H1 (cell line): ENCODE measurements at regions not wholly inside any gene's neighbourhood (a gene's known extent, or its start where the extent isn't known, plus 50 kb on each side); places are given as distances from the start of the nearest gene placed in this dataset.

Source experiments
- CTCF ChIA-PET: fragments of 300-600 bp; sonication (Branson Sonifier 250); formaldehyde crosslinking; loops from one replicate; lab custom pipeline; 2021; ENCODE audit not compliant: partially characterized antibody; lab: Charles Lee
- POLR2A ChIA-PET: fragments of 300-600 bp; sonication (Branson Sonifier 250); formaldehyde crosslinking; loops from one replicate; lab custom pipeline; 2021; ENCODE audit warnings: inconsistent platforms; ENCODE audit not compliant: partially characterized antibody; lab: Charles Lee
- DNase-seq, 2 experiments: peaks; one replicate each; pipeline versions ENCODE4 v3.0.0 to v3.0.0-alpha.2; 2010 to 2022; ENCODE audit warnings: low spot score in 2 of 2, low read depth in 1 of 2, mixed read lengths in 1 of 2
- FAIRE-seq: peaks from 2 replicates; lab custom pipeline; 2011; peaks lifted over from hg19 to GRCh38; lab: Jason Lieb, UNC
- H2AFZ ChIP-seq: 2 replicates; pipeline ENCODE4 v1.8.1; 2012; ENCODE audit warnings: low read length, inconsistent platforms
- H2AK5ac ChIP-seq: 2 replicates; pipeline ENCODE4 v1.6.1; 2013; ENCODE audit warnings: low read depth, low read length
- H2BK120ac ChIP-seq: replicated peaks from 2 replicates; pipeline ENCODE3; 2013; ENCODE audit warnings: low read depth, low read length, inconsistent platforms
- H2BK12ac ChIP-seq: 2 replicates; pipeline ENCODE4 v1.6.1; 2013; ENCODE audit warnings: low read depth, low read length
- H2BK15ac ChIP-seq: 2 replicates; pipeline ENCODE4 v1.6.1; 2013; ENCODE audit warnings: low read length
- H2BK20ac ChIP-seq: 2 replicates; pipeline ENCODE4 v1.6.1; 2013; ENCODE audit warnings: low read length
- H2BK5ac ChIP-seq: 2 replicates; pipeline ENCODE4 v1.6.1; 2013; ENCODE audit warnings: low read depth, low read length
- H3K14ac ChIP-seq: 2 replicates; pipeline ENCODE4 v1.6.1; 2013; ENCODE audit warnings: inconsistent platforms; ENCODE audit not compliant: insufficient read length
- H3K18ac ChIP-seq: 2 replicates; pipeline ENCODE4 v1.6.1; 2013; ENCODE audit warnings: low read length; ENCODE audit errors: extremely low read depth
- H3K23ac ChIP-seq: 2 replicates; pipeline ENCODE4 v1.6.1; 2013; ENCODE audit warnings: inconsistent platforms; ENCODE audit not compliant: insufficient read length
- H3K23me2 ChIP-seq: 2 replicates; pipeline ENCODE4 v1.6.1; 2013; ENCODE audit warnings: low read depth, low read length
- H3K27ac ChIP-seq: 2 replicates; pipeline ENCODE4 v1.6.1; 2011; ENCODE audit warnings: low read depth, low read length, inconsistent platforms
- H3K27me3 ChIP-seq, 4 experiments: replicated peaks in 1 of 4; 1 replicate in 1 of 4; 2 replicates in 3 of 4; pipeline versions ENCODE4 v1.6.1 to v1.8.1; 2011 to 2013; ENCODE audit warnings: low read length in 3 of 4, mild to moderate bottlenecking in 3 of 4, inconsistent platforms in 2 of 4, mixed read lengths in 2 of 4, moderate library complexity in 1 of 4; ENCODE audit not compliant: control insufficient read depth in 3 of 4, insufficient read depth in 3 of 4; ENCODE audit errors: extremely low read depth in 1 of 4
- H3K36me3 ChIP-seq, 4 experiments: 2 replicates each; pipeline versions ENCODE4 v1.6.1 to v1.8.1; 2011 to 2013; ENCODE audit warnings: mild to moderate bottlenecking in 4 of 4, low read length in 3 of 4, moderate library complexity in 2 of 4, control low read depth in 1 of 4, inconsistent platforms in 1 of 4; ENCODE audit not compliant: insufficient read depth in 4 of 4, control insufficient read depth in 2 of 4
- H3K4ac ChIP-seq: replicated peaks from 2 replicates; pipeline ENCODE3; 2013; ENCODE audit warnings: low read length, low read depth, mixed read lengths, inconsistent platforms; ENCODE audit not compliant: insufficient read length
- H3K4me1 ChIP-seq, 4 experiments: replicated peaks in 1 of 4; 1 replicate in 1 of 4; 2 replicates in 3 of 4; pipeline versions ENCODE4 v1.6.1 to v1.8.1; 2011 to 2013; ENCODE audit warnings: low read length in 3 of 4, inconsistent platforms in 2 of 4, mixed read lengths in 1 of 4; ENCODE audit not compliant: insufficient read depth in 4 of 4, control insufficient read depth in 3 of 4
- H3K4me2 ChIP-seq, 2 experiments: 2 replicates each; pipeline versions ENCODE4 v1.6.1 to v1.8.1; 2011 to 2013; ENCODE audit warnings: low read depth in 2 of 2, low read length in 2 of 2, control low read depth in 1 of 2, inconsistent platforms in 1 of 2, mild to moderate bottlenecking in 1 of 2; ENCODE audit not compliant: insufficient read depth in 1 of 2
- H3K4me3 ChIP-seq, 4 experiments: fragments of 200-600, 300-600 bp in 1 of 4; sonication (generic), shearing (Covaris generic), sonication (Bioruptor Twin) in 1 of 4; 2 replicates each; pipeline versions ENCODE4 v1.5.1 to v1.8.1; 2011 to 2016; ENCODE audit warnings: low read length in 4 of 4, low read depth in 3 of 4, control low read depth in 2 of 4, inconsistent platforms in 2 of 4, mild to moderate bottlenecking in 2 of 4, mixed read lengths in 1 of 4, moderate library complexity in 1 of 4; ENCODE audit not compliant: insufficient read depth in 2 of 4; ENCODE audit errors: extremely low read depth in 1 of 4
- H3K56ac ChIP-seq: replicated peaks from 2 replicates; pipeline ENCODE3; 2013; ENCODE audit warnings: low read depth, mild to moderate bottlenecking, mixed read lengths, low read length, inconsistent platforms; ENCODE audit not compliant: insufficient read length
- H3K79me1 ChIP-seq: 2 replicates; pipeline ENCODE4 v1.6.1; 2013; ENCODE audit warnings: low read depth, low read length, control low read depth
- H3K79me2 ChIP-seq, 2 experiments: 2 replicates each; pipeline versions ENCODE4 v1.6.1 to v1.8.1; 2012 to 2013; ENCODE audit warnings: low read length in 2 of 2, mild to moderate bottlenecking in 2 of 2, inconsistent platforms in 1 of 2; ENCODE audit not compliant: insufficient read depth in 2 of 2, control insufficient read depth in 1 of 2
- H3K9ac ChIP-seq, 4 experiments: replicated peaks in 1 of 4; 1 replicate in 1 of 4; 2 replicates in 3 of 4; pipeline versions ENCODE4 v1.6.1 to v1.8.1; 2011 to 2013; ENCODE audit warnings: low read depth in 3 of 4, low read length in 3 of 4, control low read depth in 2 of 4, mild to moderate bottlenecking in 2 of 4, moderate library complexity in 2 of 4, inconsistent platforms in 1 of 4; ENCODE audit errors: extremely low read depth in 1 of 4
- H3K9me3 ChIP-seq, 2 experiments: 2 replicates each; pipeline versions ENCODE4 v1.6.1 to v1.8.1; 2012 to 2013; ENCODE audit warnings: mild to moderate bottlenecking in 2 of 2, moderate library complexity in 2 of 2, control low read depth in 1 of 2, inconsistent platforms in 1 of 2, low read depth in 1 of 2, low read length in 1 of 2, mixed read lengths in 1 of 2; ENCODE audit not compliant: insufficient read depth in 2 of 2
- H4K20me1 ChIP-seq, 2 experiments: replicated peaks in 1 of 2; 2 replicates each; pipeline versions ENCODE3 to v1.8.1; 2011 to 2013; ENCODE audit warnings: inconsistent platforms in 2 of 2, low read length in 2 of 2, mild to moderate bottlenecking in 1 of 2; ENCODE audit not compliant: insufficient read depth in 2 of 2, control insufficient read depth in 1 of 2
- H4K5ac ChIP-seq: 2 replicates; pipeline ENCODE4 v1.6.1; 2013; ENCODE audit warnings: low read length, low read depth, mixed read lengths, inconsistent platforms; ENCODE audit not compliant: insufficient read length
- H4K8ac ChIP-seq: 2 replicates; pipeline ENCODE4 v1.8.0; 2013; ENCODE audit warnings: mild to moderate bottlenecking, moderate library complexity, low read length, inconsistent platforms; ENCODE audit not compliant: insufficient read depth; ENCODE audit errors: extremely low read depth
- H4K91ac ChIP-seq: replicated peaks from 2 replicates; pipeline ENCODE3; 2013; ENCODE audit warnings: low read length, mixed read lengths, inconsistent platforms; ENCODE audit not compliant: insufficient read length
- MAFK ChIP-seq: IDR thresholded peaks from 2 replicates; pipeline ENCODE4 v1.6.1; 2012; ENCODE audit warnings: low read depth, mild to moderate bottlenecking, improper control_type of control experiment, low read length
- POLR2A ChIP-seq, 2 experiments: IDR thresholded peaks; 1 replicate in 1 of 2; 2 replicates in 1 of 2; pipeline ENCODE4 v1.6.1; 2011; ENCODE audit warnings: low read depth in 2 of 2, low read length in 2 of 2, mild to moderate bottlenecking in 2 of 2; ENCODE audit errors: control extremely low read depth in 1 of 2
- WGBS, 2 experiments: shearing (Covaris generic) in 1 of 2; methylation state at CpG; one replicate each; pipeline versions ENCODE4 v1.1.6 to v1.1.7; 2013 to 2015; ENCODE audit warnings: low lambda C conversion rate in 2 of 2, mixed read lengths in 2 of 2, inconsistent platforms in 1 of 2, low coverage in 1 of 2, missing lambda C conversion rate in 1 of 2; ENCODE audit not compliant: insufficient replicate concordance in 2 of 2, insufficient coverage in 1 of 2, insufficient read length in 1 of 2; ENCODE audit errors: extremely low coverage in 1 of 2, missing lambda C conversion rate in 1 of 2; 5-methylcytosine and 5-hydroxymethylcytosine counted together

GRCh38 chr2:12173943-12174340, 427.5 kb downstream of the LPIN1 start:
- Histone ChIP-seq H4K91ac (no peak overlapping the region), H3K9me3 (no peaks in the 10 kb centered on the region), H3K36me3 (no peaks in the 10 kb centered on the region), H2BK20ac (no peak overlapping the region), H2AK5ac (no peak overlapping the region), H2BK12ac (no peak overlapping the region), H4K5ac (no peak overlapping the region), H3K56ac (no peak overlapping the region), H3K4me1 (no peaks in the 10 kb centered on the region), H3K23me2 (no peaks in the 10 kb centered on the region), H3K27ac (no peak overlapping the region), H3K27me3 (no peaks in the 10 kb centered on the region), H3K79me2 (no peaks in the 10 kb centered on the region), H4K20me1 (no peaks in the 10 kb centered on the region), H2AFZ (no peak overlapping the region), H4K8ac (no peak overlapping the region), H3K4me2 (no peak overlapping the region), H2BK15ac (no peak overlapping the region), H3K79me1 (no peaks in the 10 kb centered on the region), H3K18ac (no peak overlapping the region), H3K23ac (no peak overlapping the region), H3K4me3 (no peak overlapping the region), H2BK120ac (no peak overlapping the region), H3K9ac (no peak overlapping the region), H3K14ac (no peak overlapping the region), H3K4ac (no peak overlapping the region), H2BK5ac (no peak overlapping the region)
- no peak for DNase-seq
- TF ChIP-seq POLR2A (IDR thresholded peaks at IDR 0.05; ENCODE audit: control extremely low read depth in 1 of 2, low read depth in 2 of 2, low read length in 2 of 2) (no peak), MAFK (peak; percentile 65)
- 81% methylated on average over 2 of the region's 2 CpGs; no CpG with 5 or more reads in 1 of the 2 experiments for WGBS, 2 experiments
- CTCF ChIA-PET, result interaction anchor here (1.0 to 1.3 kb wide), 2 partner anchors 9 to 833 kb away, joined by 3 to 4 read pairs; no protein-coding TSS in a partner anchor
- POLR2A ChIA-PET, result no interaction called here
- FAIRE-seq, result no peak
